NCI-H524 treated with DMSO at 0.1 percent for 48 hours (cell line): ENCODE measurements at regions not wholly inside any gene's neighbourhood (a gene's known extent, or its start where the extent isn't known, plus 50 kb on each side); places are given as distances from the start of the nearest gene placed in this dataset.
"Not testable (repeated sequence)": the region's sequence is repeated elsewhere in the genome, so short reads cannot be mapped to it uniquely, and the experiment has no call there.

Source experiments
- DNase-seq: peaks from one replicate; lab custom pipeline; 2025; lab: John Stamatoyannopoulos, UW

- no peak for DNase-seq
Observed at GRCh38 chr10:53072144-53072543, 299.6 kb upstream of the MBL2 start.

GRCh38 chr10:53071505-53072125 lies 299.0 kb upstream of the MBL2 start:
- DNase-seq, result no peak

- DNase-seq, result no peak
Observed at GRCh38 chr10:53069013-53069412, 296.4 kb upstream of the MBL2 start.

DNA sequence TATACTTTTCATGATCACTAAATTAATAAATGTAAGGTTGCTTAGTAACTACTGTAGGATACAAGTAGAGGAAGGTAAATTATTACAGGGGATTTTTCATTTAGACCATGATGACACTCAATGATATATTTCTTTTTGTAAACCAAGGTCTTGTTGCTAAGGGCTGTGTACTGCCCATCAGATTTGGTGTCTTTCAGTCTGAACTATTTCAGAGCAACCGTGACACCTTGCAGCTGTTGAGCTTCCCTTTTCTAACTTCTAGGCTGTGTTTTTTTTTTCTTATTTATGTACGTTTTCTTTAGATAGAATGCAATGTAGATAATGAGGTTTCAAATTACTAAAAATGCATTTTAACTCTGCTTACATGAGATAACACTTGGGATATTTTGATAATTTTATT lies 292.0 kb upstream of the MBL2 start:
- DNase-seq, result no peak

DNA sequence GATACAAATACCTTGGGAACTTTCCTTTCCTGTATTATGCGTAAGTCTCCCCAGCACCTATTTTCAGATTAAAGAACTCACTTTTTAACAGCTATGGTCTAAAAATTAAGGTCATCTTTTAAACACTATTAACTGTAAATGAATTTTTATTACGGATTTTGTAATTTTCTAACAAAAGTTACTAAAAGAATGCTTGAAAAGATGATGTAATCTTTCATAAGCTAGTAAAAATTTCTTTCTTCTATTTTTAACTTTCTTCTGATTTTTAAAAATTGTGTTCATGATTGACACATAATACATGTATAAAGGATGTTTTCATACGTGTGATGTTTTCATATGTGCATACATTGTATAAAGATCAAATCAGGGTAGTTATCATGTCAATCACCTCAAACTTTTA lies 291.2 kb upstream of the MBL2 start:
- DNase-seq, result no peak

DNA sequence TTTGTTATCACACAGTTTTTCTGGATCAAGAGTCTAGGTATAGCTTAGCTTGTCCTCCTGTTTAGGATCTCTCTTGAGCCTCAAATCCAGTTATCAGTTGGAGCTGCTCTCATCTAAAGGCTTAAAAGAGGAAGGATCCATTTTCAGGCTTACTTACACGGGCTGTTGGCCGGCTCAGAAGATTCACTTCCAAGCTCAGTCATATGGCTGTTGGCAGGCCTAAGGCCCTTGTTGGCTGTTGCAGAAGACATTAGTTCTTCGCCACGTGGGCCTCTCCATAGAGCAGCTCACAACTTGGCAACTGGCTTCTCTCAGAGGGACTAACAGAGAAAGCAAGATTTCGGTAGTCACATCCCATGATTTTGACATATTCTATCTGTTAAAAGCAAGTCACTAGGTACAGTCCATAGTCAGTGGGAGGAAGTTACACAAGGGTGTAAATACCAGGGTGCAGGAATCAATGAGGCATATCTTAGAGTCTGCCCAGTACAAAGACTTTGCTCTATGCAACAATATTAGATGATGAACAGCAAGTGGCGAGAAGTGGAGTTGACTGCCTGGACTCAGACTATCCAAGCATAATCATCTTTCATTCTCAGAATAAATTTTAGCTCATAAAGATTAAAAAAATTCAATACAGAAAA lies 280.1 kb upstream of the MBL2 start:
- no peak for DNase-seq

GRCh38 chr10:53045315-53045714 lies 272.7 kb upstream of the MBL2 start:
- no peak for DNase-seq

GRCh38 chr10:53035823-53036222 lies 263.2 kb upstream of the MBL2 start:
- not testable (repeated sequence) for DNase-seq

DNA sequence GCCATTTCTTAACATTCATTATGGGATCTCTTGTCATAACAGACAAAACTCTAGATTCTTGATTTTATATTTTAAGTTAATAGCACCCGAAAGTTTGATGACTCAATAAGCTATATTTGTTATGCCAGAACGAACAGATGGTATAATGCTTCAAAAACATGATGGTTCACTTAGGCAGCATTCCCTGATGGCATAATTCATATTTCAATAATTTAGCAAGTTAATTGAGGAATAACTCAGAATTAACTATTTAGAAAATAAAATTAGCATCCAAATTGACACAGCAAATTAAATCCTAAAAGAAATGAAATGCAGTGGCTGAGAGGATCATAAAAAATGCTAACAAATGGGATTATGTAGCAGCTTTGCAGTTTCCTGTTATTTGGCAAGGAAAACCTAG lies 260.8 kb upstream of the MBL2 start:
- no peak for DNase-seq

- not testable (repeated sequence) for DNase-seq
Observed at GRCh38 chr10:53029872-53030849, 257.6 kb upstream of the MBL2 start.

DNA sequence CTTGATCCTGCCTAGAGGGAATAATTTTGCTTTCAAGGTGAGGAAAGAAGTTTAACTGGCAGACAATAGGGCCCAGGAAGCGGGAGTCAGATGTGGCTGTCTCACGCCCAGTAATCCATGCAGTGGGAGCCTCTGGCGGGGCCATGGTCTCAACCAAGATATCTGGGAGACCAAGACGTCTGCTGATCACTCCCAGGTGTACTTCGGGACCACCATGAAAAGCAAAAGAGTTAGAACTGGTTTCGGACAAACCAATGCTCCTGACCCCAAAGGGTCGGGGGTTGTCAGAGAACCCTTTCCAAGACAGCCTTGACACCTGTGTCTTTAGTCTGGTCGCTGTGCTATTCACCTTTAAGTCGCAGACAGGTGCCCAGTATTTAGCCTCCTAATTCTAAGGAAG lies 256.9 kb upstream of the MBL2 start:
- no peak for DNase-seq

DNA sequence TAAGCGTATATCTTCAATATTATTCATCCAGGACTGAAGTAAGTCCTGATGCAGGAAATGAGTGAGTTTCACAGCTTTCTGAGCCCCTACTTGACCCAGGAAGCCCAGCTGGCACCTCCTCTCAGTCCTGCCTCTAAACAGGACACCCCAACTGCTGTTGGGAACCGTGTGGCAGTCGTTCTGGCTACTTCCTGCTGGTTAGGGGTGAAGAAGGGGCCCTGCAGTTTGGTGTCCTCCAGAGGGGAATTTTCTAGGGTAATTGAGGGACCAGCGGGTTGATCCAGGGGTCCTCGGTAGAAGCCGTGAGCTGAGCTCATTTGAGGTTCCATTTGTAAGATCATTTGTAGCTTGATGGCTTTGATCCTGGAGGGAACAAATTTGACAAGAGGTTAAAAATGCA lies 253.2 kb upstream of the MBL2 start:
- not testable (repeated sequence) for DNase-seq

GRCh38 chr10:53025172-53025711 lies 252.7 kb upstream of the MBL2 start:
- no peak for DNase-seq

DNA sequence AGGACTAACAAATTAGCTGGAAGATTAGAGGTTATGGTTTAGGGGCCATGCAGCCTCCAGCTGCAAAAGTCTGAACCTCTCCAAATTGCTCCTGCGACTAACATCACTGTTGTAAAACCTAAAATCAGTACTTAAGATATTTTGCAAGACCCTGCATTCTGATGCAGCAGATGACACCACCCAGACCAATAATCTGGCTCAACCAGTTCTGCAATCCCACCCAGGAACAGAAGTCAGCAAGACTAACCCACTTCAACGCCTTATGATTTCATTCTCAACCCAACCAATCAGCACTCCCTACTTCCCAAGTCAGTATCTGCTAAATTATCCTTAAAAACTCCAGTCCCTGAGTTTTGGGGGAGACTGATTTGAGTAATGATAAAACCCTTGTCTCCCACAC lies 250.8 kb upstream of the MBL2 start:
- DNase-seq, result no peak

- DNase-seq, result no peak
Observed at GRCh38 chr10:53022611-53023088, 250.1 kb upstream of the MBL2 start.

- DNase-seq, result no peak
Observed at GRCh38 chr10:53013201-53013810, 240.7 kb upstream of the MBL2 start.

DNA sequence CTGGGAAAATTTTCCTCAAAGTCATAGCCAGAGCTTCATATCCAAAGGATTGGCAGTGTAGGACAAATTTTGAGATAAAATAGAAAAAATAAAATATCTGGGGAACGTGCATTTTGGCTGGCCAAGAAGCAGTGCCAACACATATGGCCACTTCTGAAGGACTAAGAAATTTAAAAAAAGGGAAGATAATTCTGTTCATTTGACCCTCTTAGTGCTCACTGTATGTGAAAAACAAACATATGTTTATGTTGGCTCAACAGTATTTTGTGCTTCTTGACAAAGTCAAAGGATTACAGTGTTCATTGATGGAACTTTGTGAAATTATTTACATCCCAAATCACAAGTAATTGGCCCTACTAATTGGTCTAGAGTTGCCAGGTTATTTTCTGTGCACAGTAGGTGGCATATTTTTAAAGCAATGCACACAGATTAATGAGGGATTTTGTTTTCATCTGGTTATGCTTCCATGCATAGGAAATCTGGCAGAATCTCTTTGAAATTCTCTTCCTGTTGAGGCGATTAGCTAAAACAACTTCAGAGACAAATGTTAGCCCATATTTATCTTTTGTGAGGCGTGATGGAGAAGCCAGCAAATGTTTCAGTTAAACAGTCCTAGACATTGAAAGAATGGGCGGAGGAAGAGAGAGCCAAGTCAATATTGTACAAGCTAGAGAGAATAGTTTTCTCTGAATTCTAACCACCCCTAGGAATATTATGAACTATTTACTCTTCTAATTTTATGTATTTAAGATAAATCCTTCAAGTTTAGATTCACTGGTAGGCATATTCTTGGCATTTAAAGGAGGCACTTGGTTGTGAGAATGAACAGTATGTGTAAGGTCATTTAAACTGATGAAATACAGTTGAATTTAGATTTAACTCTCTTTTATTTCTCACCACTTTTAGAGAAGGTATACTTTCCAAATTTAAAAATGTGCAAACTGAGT lies 237.7 kb upstream of the MBL2 start:
- no peak for DNase-seq

GRCh38 chr10:53007527-53007842 lies 234.9 kb upstream of the MBL2 start:
- no peak for DNase-seq

GRCh38 chr10:53006663-53007526 lies 234.3 kb upstream of the MBL2 start:
- no peak for DNase-seq
